Glomerular visceral epithelial cell (primary cell): ENCODE measurements at regions not wholly inside any gene's neighbourhood (a gene's known extent, or its start where the extent isn't known, plus 50 kb on each side); places are given as distances from the start of the nearest gene placed in this dataset.
A peak's percentile ranks its signal among the peaks of the same experiment; 100 is the strongest.

Experiments
- DNase-seq: peaks from one replicate; pipeline ENCODE4 v3.0.0-alpha.2; 2016; ENCODE audit errors: extremely low spot score

- no peak for DNase-seq
Measured at GRCh38 chr5:156134216-156134615, 192.7 kb upstream of the SGCD start.

DNA sequence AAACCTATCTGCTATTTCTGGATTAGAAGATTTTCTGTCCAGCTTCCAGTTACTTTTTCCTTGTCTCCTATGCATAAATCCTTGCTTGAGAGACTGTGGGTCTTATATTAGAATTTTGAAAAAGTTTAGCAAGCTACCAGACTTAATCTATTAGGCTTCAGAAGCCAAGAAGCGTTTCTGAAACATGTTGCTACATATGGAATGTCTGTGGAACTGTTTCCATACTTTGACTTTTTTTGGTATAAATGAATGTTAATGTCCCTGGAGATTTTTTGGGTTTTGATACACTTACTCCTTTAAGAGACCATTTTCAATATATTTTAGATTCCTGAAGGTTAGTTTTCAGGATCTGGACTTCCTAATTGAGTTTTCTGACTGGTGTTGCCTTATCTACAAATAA, 191.4 kb upstream of the SGCD start:
- DNase-seq, result no peak

DNA sequence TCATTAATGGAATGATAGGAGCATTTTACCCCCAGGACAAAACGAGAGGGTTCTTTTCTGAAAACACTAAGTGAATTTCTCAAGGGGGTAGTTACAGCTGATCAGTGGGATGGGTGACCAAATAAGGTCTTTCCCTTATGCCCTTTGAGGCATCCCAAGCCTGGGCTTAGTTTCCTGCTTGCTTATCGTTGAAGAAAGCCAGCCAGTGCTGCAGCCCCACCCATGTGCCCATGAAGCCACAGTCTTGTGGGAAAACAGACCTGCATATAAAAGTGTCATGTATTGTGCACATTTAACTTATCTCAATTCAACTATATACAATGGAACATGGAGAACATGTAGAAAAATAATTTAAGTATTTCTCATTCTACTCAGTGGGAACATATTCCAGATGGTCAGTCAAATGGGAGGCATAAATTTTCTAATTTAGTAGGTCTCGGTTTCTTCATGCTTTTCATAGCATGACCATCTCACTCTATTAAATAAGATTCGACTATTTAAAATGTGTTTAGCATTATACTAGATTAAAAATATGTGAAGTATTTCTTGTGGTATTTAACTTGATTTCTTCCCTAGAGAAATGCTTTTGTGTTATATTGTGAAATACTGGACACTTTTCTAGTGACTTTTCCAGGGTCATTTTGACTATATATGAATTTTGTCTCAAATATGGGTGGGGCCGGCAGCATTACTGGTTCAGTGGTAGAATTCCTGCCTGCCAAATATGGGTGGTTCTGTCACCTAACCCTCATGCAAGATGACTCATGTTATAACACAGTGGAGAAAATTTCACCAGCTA, 189.7 kb upstream of the SGCD start:
- DNase-seq, result peak; percentile 61

GRCh38 chr5:156142867-156143266, 184.1 kb upstream of the SGCD start:
- DNase-seq, result no peak

DNA sequence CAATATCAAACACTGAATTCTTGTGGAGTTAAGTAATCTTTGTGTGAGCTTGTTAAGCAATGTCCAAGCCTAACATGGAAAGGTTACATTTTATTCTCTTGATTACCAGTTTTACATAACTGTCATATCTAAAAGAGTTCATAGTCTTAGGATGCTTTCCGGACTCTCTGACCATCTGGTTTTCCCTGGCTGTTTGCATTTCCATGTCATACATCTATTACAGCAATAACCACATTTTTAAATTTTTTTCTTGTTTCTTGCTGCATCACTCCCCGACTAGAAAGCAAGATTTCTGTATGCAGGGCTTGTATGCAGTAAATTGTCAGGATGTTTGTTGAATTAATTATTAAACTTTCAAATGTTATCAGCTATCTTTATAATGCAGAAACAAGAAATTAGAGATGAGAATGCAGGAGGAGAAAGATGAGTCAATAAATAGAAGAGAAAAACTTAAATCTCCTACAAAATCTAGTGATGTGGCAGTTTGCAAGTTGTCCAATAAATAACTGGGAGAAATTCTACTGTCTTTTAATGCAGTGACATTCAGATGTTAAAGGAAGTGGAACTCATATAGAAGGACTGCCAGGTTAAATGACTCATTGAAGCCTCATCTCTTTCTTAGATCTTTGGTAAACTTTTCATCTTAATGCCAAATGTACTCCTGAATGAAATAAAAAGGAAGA, 179.6 kb upstream of the SGCD start:
- DNase-seq, result peak; percentile 17

GRCh38 chr5:156147944-156148285, 179.0 kb upstream of the SGCD start:
- peak; percentile 55 for DNase-seq

- no peak for DNase-seq
Measured at GRCh38 chr5:156148301-156148700, 178.7 kb upstream of the SGCD start.

GRCh38 chr5:156149213-156149612, 177.8 kb upstream of the SGCD start:
- DNase-seq, result no peak

DNA sequence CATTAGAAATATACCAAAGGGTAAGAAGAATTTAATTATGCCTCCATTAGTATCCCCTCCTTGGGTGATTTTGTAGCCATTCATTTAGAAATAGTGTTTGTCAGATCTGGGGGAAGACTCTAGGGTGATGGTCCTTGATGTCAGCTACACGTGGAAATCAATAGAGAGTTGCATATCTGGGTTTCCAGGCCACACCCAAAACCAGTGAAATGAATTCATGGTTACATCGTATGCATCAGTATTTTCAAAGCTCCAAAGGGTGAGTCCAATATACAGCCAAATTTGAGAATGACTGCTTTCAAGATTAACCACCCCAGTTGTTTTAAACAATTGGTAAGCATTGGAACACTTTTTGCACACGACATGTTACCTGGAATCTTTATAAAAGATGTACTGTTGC, 173.4 kb upstream of the SGCD start:
- DNase-seq, result no peak

- DNase-seq, result no peak
Measured at GRCh38 chr5:156154757-156155156, 172.2 kb upstream of the SGCD start.

GRCh38 chr5:156155598-156155997, 171.4 kb upstream of the SGCD start:
- peak; percentile 77 for DNase-seq

DNA sequence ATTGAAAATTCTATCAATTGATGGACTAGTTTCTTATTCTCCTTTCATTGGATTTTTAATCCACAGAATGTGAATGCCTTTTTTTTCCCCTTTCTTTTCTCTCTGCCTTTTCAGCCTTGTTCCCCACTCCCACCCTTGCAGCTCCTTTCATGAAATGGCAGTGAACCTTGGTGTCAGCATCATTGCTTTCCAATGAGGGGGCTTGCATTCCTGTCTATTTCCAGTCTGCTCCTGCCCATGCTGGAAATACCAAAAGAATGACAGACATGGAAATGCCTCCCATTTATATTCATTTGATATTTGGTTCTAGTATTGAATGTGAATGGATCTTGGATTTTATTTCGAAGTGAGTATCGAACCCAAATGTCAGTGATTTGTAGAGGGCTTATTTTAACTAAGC, 162.7 kb upstream of the SGCD start:
- no peak for DNase-seq

DNA sequence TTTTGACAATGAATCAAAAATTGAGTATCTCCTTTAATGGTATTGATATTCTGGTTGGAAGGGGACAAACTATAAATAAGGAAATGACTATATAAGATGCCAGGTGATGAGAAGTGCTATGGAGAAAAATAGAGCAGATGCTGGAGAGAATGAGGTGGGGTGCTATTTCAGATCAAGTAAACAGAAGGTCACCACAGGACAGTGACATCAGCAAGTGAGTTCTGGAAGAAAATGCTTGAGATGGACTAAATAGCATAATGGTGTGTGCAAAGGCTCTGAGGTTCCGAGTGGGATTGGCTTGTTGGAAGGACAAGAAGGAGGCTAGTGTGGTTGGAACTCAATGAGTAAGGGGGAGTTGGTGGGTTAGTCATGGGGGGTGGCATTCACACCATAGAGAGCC, 157.5 kb upstream of the SGCD start:
- DNase-seq, result no peak

DNA sequence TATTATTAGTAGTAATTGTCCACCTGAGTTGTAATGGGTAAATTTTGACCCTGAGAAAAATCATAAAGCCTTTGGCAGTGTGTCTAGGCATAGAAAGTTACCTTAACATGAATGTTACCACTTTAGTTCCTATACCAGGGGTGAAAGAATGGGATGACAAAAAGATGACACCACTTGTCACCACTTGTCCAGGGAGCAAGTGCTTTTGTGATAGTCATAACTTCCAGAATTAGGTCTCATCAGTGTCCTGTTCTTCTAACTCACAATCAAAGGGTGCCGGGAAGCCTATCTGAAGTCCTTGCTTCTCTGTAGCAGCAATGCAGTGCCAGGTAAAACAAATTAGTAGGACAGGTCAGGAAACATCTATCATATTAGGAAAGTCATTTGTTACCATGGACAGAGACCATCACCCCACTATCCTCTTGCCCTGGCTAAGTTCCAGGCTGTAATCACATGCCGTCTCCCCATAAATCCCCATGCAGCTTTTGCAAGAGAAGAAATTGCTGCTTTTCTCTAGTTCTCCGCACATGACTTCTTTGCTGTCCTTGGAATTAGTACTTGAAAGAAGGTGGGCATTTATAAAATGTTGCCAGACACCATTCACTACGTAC, 156.5 kb upstream of the SGCD start:
- no peak for DNase-seq

- peak; percentile 21 for DNase-seq
Measured at GRCh38 chr5:156174225-156174624, 152.7 kb upstream of the SGCD start.

- peak; percentile 44 for DNase-seq
Measured at GRCh38 chr5:156178117-156178516, 148.8 kb upstream of the SGCD start.

- DNase-seq, result peak; percentile 68
Measured at GRCh38 chr5:156181656-156182055, 145.3 kb upstream of the SGCD start.

DNA sequence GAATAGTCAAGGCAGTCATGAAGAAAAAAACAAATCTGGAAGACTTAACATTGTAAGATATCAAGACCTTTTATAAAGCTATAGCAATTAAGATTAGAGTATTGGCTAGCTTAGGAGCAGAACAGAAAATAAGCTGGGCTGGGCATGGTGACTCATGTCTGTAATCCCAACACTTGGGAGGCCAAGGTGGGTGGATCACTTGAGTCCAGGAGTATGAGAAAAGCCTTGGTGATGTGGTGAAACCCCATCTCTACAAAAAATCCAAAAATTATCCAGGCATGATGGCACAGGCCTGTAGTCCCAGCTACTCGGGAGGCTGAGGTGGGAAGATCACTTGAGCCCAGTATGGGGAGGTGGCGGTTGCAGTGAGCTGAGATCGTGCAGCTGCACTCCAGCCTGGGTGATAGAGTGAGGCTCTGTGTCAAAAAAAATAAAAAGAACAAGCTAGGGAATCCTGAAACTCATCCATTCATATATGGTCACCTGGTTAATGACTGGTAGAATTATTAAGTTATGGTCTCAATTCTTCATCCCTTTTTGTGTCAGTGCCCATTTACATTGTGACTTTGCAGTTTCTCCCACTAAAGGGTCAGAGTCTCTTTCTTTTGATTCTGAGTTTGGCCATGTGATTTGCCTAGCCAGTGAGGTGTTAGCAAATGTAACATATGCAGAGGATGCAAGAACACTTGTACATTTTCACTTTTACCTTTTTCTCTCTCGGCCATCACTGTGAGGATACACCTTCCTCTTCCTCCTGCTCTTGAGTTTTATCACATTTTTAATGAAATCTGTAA, 144.6 kb upstream of the SGCD start:
- DNase-seq, result peak; percentile 57

DNA sequence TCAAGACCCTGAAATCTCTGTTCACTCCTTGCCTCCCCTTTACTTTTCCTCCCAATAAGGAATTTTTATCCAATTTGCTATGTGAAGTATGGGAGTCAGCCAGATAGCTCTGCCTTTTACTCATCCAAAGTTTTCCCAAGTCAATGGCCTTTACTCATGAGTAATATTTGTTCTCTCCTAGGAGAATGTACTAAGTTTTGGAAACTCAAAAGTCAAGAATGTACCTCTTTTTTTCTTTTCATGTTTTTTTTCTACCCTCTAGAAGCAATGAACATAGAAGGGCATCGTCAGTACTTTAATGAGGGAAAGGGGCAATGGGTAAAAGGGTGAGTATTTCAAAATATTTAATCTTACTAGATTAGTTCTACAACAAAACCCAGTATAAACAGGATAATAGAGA, 140.2 kb upstream of the SGCD start:
- DNase-seq, result no peak

DNA sequence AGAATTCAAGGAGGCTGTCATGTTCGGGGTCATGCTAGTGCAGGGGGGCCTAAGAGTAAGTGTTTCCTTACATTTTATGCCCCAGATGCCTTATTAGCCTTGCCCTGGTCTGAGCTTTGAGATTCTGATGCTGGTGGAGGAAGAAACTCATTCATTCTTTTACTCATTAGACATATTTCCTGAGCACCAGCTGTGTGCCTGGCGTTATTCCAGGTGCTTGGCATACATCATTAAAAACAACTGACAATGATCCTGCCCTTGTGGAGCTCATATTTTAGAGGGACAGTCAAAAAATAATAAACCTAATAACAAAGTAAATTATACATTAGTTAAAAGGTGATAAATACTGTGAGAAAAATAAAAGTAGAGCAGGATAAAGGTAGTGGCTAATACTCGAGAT, 138.9 kb upstream of the SGCD start:
- DNase-seq, result peak; percentile 24

DNA sequence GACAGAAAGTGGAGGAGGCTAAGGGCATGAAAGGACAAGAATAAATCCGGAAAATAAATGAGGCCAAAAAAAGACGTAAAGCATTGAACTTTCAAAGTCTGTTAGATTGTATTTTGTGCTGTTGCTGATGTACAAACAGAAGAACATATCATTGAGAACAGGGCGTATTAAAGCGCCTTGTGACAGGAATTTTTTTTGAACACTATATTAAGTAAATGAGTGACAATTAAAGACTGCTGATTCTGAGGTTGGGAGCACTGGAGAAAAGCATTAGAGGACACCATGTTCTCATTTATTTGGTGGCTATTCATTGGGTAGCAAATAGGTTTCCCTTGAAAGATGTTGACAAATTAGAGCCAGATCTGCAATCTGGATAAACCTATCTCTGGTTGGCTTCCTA, 137.3 kb upstream of the SGCD start:
- DNase-seq, result no peak

GRCh38 chr5:156191547-156191946, 135.4 kb upstream of the SGCD start:
- no peak for DNase-seq
